GM19438 (cell line): ENCODE measurements at regions not wholly inside any gene's neighbourhood (a gene's known extent, or its start where the extent isn't known, plus 50 kb on each side); places are given as distances from the start of the nearest gene placed in this dataset.

Experiments
- ATAC-seq: cut with Tn5 transposase; IDR thresholded peaks from one replicate; pipeline ENCODE4 v1.9.1; 2021; ENCODE audit warnings: low read depth; ENCODE audit not compliant: unreplicated experiment

- ATAC-seq, result no peak
These were observed 67.8 kb upstream of the BCAR3 start for GRCh38 chr1:93749487-93749886.

DNA sequence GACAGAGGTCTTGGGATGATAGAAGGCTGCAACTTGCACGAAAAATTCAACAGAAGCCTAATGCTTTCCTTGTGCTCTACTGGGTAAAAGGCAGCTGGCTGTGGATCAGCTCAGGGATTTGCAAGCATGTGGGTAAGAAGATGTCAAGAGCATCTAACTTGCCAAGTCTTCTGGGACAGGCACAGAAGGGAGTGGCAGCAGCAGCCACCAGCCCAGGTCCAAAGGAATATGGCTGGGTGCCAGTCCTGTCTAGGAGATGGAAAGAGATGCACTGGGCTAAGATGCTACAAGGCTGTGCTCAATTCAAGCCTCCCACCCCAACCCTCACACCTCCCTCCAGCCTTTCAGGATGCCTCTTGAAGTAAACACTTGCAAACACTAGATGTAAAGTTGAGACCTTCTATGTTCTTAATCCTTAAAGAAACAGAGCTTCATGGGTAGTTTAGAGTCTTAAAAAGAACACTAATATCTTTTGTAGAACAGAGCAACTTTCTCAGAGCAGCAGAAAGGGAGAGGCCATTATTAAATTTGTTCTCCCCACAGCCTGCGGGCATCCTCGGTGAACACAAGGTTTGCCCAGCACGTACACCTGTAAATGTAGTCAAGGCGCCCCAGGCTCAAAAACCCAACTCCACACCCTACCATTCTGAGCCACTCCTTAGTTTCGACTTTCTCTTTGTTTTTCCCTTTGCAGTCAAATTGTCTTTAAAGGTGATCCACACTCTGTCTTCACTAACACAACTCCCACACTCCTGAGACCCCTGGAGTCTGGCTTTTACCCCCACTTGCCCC is 64.6 kb upstream of the BCAR3 start:
- ATAC-seq, result no peak

GRCh38 chr1:93744299-93744988 is 62.8 kb upstream of the BCAR3 start:
- no peak for ATAC-seq

DNA sequence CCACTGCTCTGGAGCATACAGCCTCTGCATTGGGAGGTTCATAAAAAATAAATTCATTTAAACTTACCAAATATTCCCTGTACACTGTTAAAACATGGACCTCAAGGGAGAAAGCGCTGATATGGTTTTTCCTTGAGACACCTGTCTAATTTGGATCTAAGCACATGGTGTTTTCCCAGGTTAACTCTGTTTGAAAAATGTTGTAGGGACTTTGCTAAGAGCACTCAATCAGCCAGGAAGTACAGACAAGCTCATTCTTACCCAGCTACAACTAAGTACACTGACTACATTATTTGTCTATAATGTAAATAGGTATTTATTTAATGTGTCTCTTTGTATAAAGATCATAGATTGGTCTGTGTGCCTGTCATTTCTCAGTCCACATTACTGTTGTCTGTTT is 61.8 kb upstream of the BCAR3 start:
- ATAC-seq, result no peak

DNA sequence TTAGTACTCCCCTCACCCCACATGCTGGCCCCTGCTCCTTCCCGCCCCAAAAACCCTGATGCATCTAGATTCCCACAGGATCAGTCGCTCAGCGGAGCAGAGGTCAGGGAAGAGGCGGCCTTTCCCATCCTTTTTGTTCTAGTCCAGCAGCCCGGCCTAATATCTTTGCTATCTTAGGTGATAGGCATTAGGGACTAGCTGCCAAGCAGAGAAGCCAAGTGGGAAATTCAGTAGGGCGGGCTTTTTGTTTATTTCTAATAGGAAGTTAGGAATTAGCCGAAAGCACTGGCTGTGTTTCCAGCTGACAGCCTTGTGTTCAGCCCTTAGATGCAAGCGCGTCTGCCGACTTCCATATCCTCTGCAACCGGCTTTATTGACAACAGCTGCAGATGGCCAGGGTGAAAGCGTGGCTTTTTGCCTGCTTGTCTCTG is 59.0 kb upstream of the BCAR3 start:
- ATAC-seq, result no peak

GRCh38 chr1:93740157-93740556 is 58.5 kb upstream of the BCAR3 start:
- ATAC-seq, result no peak

GRCh38 chr1:93739472-93739871 is 57.8 kb upstream of the BCAR3 start:
- no peak for ATAC-seq

DNA sequence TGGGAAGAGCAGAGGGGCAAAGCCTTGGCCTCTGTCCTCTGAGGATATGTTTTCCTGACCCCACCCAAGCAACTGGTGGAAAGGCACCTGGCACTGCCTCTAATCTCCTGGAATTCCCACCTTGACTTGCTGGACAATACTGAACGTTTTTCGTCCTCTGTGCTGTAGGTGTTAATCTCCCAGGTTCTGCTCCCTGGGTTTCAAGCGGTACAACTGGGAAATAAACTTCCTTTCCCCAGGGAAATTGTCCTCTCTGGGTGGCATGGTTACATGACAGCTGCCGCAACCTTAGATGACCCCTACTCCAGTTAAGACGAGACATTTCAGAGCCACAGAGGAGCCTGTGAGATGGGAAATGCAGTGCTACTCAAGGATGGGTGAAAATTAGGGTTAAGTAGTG is 57.3 kb upstream of the BCAR3 start:
- no peak for ATAC-seq

GRCh38 chr1:93738075-93738622 is 56.5 kb upstream of the BCAR3 start:
- ATAC-seq, result no peak

- no peak for ATAC-seq
These were observed 54.1 kb upstream of the BCAR3 start for GRCh38 chr1:93735722-93736121.

DNA sequence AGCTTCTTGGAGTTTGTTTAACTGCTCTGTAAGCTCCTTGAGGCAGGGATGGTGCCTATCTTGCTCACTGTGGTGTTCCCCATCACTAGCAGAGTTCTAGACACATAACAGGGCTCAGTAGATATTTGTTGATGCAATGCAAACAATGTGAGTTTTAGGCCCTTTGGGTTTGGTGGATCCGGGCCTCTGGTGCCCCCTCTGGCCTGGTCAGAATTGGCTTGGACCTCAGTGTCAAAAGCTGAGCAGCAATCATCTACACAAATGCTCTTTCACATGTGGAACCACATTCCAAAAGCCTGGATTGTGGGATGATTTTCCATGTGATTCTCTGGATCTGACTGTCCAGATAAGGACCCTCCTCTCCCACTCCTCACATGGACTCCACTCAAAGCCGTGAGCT is 53.4 kb upstream of the BCAR3 start:
- ATAC-seq, result no peak

- ATAC-seq, result no peak
These were observed 51.7 kb upstream of the BCAR3 start for GRCh38 chr1:93733340-93733739.

- ATAC-seq, result no peak
These were observed 50.9 kb upstream of the BCAR3 start for GRCh38 chr1:93732514-93732913.
